IPS DF 6.9 (cell line): ENCODE measurements at regions not wholly inside any gene's neighbourhood (a gene's known extent, or its start where the extent isn't known, plus 50 kb on each side); places are given as distances from the start of the nearest gene placed in this dataset.

Experiments
- DNase-seq: peaks from one replicate; pipeline ENCODE4 v3.0.0-alpha.2; 2013; ENCODE audit warnings: low read depth, low spot score
- H3K27ac ChIP-seq: one replicate; pipeline ENCODE4 v1.5.1; 2013; ENCODE audit warnings: low read length, control low read depth
- H3K27me3 ChIP-seq: 2 replicates; pipeline ENCODE4 v1.6.1; 2013; ENCODE audit warnings: mild to moderate bottlenecking, low read length; ENCODE audit not compliant: control insufficient read depth, insufficient read depth
- H3K36me3 ChIP-seq: 2 replicates; pipeline ENCODE4 v1.6.1; 2013; ENCODE audit warnings: low read length; ENCODE audit not compliant: control insufficient read depth, insufficient read depth
- H3K4me1 ChIP-seq: 2 replicates; pipeline ENCODE4 v1.6.1; 2013; ENCODE audit warnings: low read length; ENCODE audit not compliant: control insufficient read depth, insufficient read depth
- H3K4me3 ChIP-seq: 2 replicates; pipeline ENCODE4 v1.5.1; 2013; ENCODE audit warnings: mild to moderate bottlenecking, low read length
- H3K9me3 ChIP-seq: 2 replicates; pipeline ENCODE4 v1.6.1; 2013; ENCODE audit warnings: low read length, inconsistent platforms; ENCODE audit not compliant: control insufficient read depth, insufficient read depth
- WGBS: extraction: QIAGEN DNeasy Blood & Tissue Kit; methylation state at CpG from one replicate; pipeline ENCODE4 v1.1.7; 2013; ENCODE audit warnings: mixed read lengths, missing lambda C conversion rate; ENCODE audit not compliant: insufficient read length, insufficient coverage; 5-methylcytosine and 5-hydroxymethylcytosine counted together

- H3K4me1 ChIP-seq = no peaks in the 10 kb centered on the region; the same call in 1 of the 2 replicates
- no CpG with 5 or more reads among the region's 4 CpGs for WGBS
- no peaks in the 10 kb centered on the region for H3K9me3 ChIP-seq
- H3K27me3 ChIP-seq = no peaks in the 10 kb centered on the region
- no peak overlapping the region for H3K27ac ChIP-seq
- H3K4me3 ChIP-seq = no peak overlapping the region
- no peaks in the 10 kb centered on the region for H3K36me3 ChIP-seq
- DNase-seq = no peak
Measured at GRCh38 chr3:144921710-144922109, 950.1 kb downstream of the DIPK2A start.

DNA sequence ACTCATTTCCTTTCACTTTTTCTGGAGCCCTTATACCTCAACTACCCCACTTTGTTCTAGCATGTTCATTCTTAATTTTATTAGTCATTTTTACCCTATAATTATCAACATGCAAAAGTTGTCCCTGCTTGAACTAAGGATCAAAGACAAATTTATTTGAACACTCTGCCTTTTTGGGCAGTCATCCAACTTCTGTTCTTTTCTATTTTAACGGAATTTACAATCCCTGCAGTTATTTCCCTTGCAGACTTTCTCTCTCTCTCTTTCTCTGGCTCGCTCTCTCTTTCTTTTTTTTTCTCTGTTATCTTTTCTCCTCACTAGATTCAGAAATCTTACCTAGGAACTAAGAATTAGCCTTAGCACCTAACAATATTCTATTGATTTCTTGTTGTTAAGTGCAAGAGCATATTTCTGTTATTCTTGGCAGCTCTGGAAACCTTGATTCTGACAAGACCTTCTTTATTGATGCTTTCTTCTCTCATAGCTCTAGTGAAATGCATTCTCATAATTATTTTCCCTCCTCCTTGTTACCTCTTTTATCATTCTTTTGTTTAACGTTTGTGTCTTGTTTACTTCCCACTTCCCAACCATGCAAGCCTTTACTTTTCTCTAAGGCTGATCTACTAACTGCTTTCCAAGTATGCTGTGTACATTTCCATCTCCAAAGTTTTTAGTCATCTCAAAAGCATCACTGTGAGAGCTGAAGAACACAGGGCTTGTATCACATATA, 951.6 kb downstream of the DIPK2A start:
- Histone ChIP-seq H3K27ac (no peak overlapping the region), H3K36me3 (no peaks in the 10 kb centered on the region), H3K9me3 (no peaks in the 10 kb centered on the region), H3K27me3 (no peaks in the 10 kb centered on the region), H3K4me1 (no peaks in the 10 kb centered on the region; the same call in 1 of the 2 replicates), H3K4me3 (no peak overlapping the region)
- WGBS = no CpG with 5 or more reads among the region's 3 CpGs
- DNase-seq = no peak

DNA sequence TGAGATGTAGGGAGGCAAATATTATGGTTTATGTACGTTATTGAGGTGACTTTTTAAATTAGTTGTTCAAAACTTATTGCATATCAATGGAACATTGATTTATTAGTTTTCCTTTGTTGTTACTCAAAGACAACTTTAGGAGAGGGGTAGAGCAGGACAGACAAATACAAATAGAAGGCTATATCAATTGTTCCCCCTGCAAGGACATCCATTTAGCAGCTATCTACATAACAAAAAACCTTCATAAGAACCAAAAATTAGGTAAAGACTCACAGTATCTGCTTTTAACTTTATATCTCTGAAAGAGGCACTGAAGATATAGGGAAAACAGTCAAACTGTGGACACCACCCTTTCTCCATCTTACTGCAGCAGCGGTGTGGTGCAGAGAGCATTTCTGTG, 958.8 kb downstream of the DIPK2A start:
- WGBS = no CpG with 5 or more reads among the region's 2 CpGs
- no peak for DNase-seq
- Histone ChIP-seq H3K4me1 (0 out of 2 replicates have a peak, but pooled peaks cover 1% of the 10 kb centered on the region), H3K36me3 (no peaks in the 10 kb centered on the region), H3K4me3 (no peak overlapping the region), H3K27ac (no peak overlapping the region), H3K9me3 (no peaks in the 10 kb centered on the region), H3K27me3 (no peaks in the 10 kb centered on the region)

DNA sequence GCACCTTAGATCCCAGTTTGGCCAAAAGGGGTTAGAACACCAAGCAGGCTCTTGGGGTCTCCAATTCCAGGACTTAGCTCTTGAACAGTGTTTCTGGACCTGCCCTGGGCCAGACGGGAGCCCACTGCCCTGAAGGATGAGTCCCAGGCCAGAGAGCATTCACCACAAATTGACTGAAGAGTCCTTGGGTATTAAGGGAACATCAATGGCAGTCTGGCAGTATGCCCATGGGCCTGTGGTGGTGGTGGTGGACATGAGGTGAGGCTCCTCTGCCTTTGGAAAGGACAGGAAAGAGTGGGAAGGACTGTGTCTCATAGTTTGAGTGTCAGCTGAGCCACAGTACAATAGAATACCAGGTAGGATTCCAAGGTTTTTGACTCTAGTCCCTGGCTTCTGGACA, 960.0 kb downstream of the DIPK2A start:
- Histone ChIP-seq H3K4me3 (no peak overlapping the region), H3K4me1 (0 out of 2 replicates have a peak, but pooled peaks cover 1% of the 10 kb centered on the region), H3K36me3 (no peaks in the 10 kb centered on the region), H3K9me3 (no peaks in the 10 kb centered on the region), H3K27ac (no peak overlapping the region), H3K27me3 (no peaks in the 10 kb centered on the region)
- no peak for DNase-seq
- WGBS = no CpG with 5 or more reads among the region's 1 CpG

DNA sequence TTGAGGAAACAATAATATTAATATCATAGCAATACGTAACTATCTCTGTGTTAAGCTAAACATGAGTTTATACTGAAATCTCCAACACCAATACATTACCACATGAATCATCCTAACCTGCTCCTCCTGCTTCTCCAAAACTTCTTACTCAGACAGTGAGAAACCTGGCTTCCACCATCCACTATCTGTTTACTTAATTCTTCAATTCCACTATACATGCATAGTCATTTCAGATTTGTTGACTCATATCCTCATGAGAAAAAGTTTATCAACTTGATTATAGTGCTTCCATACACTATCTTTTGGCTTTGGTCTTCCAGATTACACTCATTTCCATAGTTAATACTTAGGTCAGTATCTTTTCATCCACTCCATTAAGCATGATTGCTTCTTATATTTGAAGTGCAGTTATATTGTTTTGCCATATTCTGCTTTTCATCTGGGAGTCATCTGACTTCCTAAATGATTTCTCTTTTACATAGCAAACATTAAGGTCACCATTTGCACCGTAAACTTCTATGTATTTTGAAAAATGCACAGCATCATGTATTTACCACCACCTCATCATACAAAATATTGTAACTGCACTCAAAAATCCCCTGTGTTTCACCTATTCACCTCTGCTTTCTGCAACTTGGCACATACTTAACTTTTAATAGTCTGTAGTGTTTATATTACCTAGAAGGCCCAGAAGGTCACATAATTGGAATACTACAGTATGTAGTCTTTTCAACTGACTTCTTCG, 970.6 kb downstream of the DIPK2A start:
- H3K4me1 ChIP-seq = no peaks in the 10 kb centered on the region
- H3K27me3 ChIP-seq = no peaks in the 10 kb centered on the region
- H3K4me3 ChIP-seq = no peak overlapping the region
- no peak overlapping the region for H3K27ac ChIP-seq
- no peak for DNase-seq
- H3K36me3 ChIP-seq = no peaks in the 10 kb centered on the region
- no peaks in the 10 kb centered on the region for H3K9me3 ChIP-seq
- WGBS = no CpG with 5 or more reads among the region's 3 CpGs

GRCh38 chr3:144942838-144943197, 971.2 kb downstream of the DIPK2A start:
- Histone ChIP-seq H3K4me1 (no peaks in the 10 kb centered on the region), H3K9me3 (no peaks in the 10 kb centered on the region), H3K36me3 (no peaks in the 10 kb centered on the region), H3K27me3 (no peaks in the 10 kb centered on the region), H3K4me3 (no peak overlapping the region), H3K27ac (no peak overlapping the region)
- 100% methylated on average over 3 of the region's 3 CpGs for WGBS
- DNase-seq = no peak

GRCh38 chr3:144947895-144948294, 976.3 kb downstream of the DIPK2A start:
- Histone ChIP-seq H3K27me3 (no peaks in the 10 kb centered on the region), H3K36me3 (no peaks in the 10 kb centered on the region), H3K4me3 (no peak overlapping the region), H3K4me1 (no peaks in the 10 kb centered on the region), H3K9me3 (no peaks in the 10 kb centered on the region), H3K27ac (no peak overlapping the region)
- WGBS = no CpG with 5 or more reads among the region's 5 CpGs
- no peak for DNase-seq

DNA sequence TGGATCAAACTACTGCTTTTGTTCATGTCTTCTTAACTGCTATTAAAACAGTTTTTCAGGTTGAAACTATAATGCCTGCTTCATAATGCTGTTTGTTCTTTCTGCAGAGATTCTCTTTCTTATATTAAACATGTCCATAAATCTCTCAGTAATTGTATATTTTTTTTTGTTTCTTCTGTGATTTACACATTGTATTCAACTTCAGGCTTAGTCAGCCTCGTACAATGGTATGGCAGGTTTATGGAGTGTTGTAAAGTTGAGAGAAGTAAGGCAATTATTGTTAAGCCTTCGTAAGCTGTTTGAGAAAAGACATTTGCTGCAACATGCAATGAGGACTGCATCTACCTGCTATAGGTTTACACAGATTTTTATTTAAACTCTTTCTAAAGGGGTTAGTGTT, 977.1 kb downstream of the DIPK2A start:
- WGBS = no CpG with 5 or more reads among the region's 2 CpGs
- no peaks in the 10 kb centered on the region for H3K36me3 ChIP-seq
- no peaks in the 10 kb centered on the region for H3K27me3 ChIP-seq
- no peaks in the 10 kb centered on the region for H3K9me3 ChIP-seq
- no peak overlapping the region for H3K4me3 ChIP-seq
- no peak for DNase-seq
- no peak overlapping the region for H3K27ac ChIP-seq
- H3K4me1 ChIP-seq = no peaks in the 10 kb centered on the region

DNA sequence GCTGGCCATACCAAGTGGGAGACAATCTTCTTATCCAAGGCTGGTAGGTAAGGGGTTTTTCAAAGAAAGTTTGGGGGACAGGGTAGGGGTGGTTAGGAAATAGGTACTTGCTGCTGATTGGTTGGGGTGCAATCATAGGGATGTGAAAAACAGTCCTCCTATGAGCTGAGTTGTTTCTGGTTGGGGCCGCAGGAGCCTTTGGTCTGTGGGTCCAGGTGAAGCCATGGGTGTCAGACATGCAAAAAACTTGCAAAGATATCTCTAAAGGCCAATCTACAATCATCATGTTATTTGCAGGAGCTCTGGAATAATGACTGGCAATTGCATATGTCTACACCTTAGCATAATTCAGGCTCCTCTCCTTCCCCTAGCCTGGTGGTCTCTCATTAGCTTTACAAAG, 982.3 kb downstream of the DIPK2A start:
- H3K9me3 ChIP-seq = no peaks in the 10 kb centered on the region
- H3K4me1 ChIP-seq = no peaks in the 10 kb centered on the region
- no CpG with 5 or more reads among the region's 1 CpG for WGBS
- no peak overlapping the region for H3K4me3 ChIP-seq
- no peaks in the 10 kb centered on the region for H3K36me3 ChIP-seq
- H3K27ac ChIP-seq = no peak overlapping the region
- H3K27me3 ChIP-seq = no peaks in the 10 kb centered on the region
- DNase-seq = no peak

GRCh38 chr3:144957398-144958101, 985.9 kb downstream of the DIPK2A start:
- Histone ChIP-seq H3K4me1 (no peaks in the 10 kb centered on the region), H3K36me3 (no peaks in the 10 kb centered on the region), H3K27ac (no peak overlapping the region), H3K4me3 (no peak overlapping the region), H3K9me3 (no peaks in the 10 kb centered on the region), H3K27me3 (no peaks in the 10 kb centered on the region)
- DNase-seq = no peak
- no CpG with 5 or more reads among the region's 4 CpGs for WGBS
